ENCODE measurements at regions not wholly inside any gene's neighbourhood (a gene's known extent, or its start where the extent isn't known, plus 50 kb on each side); places are given as distances from the start of the nearest gene placed in this dataset.
"Not testable (repeated sequence)": the region's sequence is repeated elsewhere in the genome, so short reads cannot be mapped to it uniquely, and the experiment has no call there.

DNA sequence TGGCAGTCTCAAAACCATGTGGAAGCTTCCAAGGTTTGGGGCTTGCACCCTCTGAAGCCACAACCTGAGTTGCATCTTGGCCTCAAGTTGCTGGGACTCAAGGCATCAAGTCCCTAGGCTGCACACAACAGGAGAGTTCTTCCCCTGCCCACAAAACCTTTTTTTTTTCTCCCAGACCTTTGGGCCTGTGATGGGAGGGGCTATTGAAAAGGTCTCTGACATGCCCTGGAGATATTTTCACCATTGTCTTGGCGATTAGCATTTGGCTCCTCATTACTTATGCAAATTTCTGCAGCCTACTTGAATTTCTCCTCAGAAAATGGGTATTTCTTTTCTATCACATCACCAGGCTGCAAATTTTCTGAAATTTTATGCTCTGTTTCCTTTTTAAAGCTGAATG lies 349.5 kb upstream of the EDA2R start:
- H3K4me3 ChIP-seq (ENCODE audit: control insufficient read depth, low read depth, low read length), result no peak overlapping the region
- no peak for DNase-seq (ENCODE audit: low read depth)
- TF ChIP-seq, protein P1, sequence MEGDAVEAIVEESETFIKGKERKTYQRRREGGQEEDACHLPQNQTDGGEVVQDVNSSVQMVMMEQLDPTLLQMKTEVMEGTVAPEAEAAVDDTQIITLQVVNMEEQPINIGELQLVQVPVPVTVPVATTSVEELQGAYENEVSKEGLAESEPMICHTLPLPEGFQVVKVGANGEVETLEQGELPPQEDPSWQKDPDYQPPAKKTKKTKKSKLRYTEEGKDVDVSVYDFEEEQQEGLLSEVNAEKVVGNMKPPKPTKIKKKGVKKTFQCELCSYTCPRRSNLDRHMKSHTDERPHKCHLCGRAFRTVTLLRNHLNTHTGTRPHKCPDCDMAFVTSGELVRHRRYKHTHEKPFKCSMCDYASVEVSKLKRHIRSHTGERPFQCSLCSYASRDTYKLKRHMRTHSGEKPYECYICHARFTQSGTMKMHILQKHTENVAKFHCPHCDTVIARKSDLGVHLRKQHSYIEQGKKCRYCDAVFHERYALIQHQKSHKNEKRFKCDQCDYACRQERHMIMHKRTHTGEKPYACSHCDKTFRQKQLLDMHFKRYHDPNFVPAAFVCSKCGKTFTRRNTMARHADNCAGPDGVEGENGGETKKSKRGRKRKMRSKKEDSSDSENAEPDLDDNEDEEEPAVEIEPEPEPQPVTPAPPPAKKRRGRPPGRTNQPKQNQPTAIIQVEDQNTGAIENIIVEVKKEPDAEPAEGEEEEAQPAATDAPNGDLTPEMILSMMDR (conservative IDR thresholded peaks at IDR 0.05; ENCODE audit: control insufficient read depth, insufficient read depth, low read depth, low read length), result no peak

DNA sequence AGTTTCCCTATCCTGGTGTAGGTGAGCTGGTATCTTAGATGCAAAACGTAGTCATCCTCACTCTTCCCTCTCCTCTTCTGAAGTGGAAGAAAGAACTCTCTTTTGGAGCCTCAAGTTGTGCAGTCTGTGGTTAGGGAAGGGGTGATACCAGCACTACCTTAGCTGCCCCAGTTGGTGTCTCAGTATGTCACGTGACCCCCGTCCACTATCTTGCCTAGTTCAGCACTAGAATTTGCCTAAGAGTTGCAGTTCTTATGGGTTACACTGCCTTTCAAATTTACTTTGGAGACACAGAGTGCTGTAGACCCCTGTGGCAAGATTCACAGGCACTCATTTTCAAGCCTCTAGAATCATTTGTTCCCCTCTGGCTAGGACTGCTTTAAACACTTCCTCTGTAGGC lies 322.8 kb upstream of the EDA2R start:
- no peak overlapping the region for H3K4me3 ChIP-seq (ENCODE audit: control insufficient read depth, low read depth, low read length)
- DNase-seq (ENCODE audit: low read depth), result no peak
- TF ChIP-seq, protein P1 (conservative IDR thresholded peaks at IDR 0.05; ENCODE audit: control insufficient read depth, insufficient read depth, low read depth, low read length), result no peak

DNA sequence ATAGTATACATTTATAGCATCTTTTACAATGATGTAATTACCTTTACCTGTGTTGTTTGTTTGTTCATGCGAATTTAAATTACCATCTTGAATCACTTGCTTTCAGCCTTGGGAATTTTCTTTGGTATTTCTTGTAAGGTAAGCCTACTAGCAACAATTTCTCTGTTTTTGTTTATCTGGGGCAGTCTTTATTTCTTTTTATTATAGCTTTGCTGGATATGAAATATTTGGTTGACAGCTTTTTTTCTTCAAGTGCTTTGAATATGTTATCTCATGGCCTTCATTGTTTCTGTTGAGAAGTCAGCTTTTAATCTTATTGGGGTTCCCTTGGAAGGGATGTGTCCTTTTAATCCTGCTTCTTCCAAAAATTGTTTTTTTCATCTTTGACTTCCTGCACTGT lies 292.8 kb upstream of the EDA2R start:
- no peak overlapping the region for H3K4me3 ChIP-seq (ENCODE audit: control insufficient read depth, low read depth, low read length)
- no peak for DNase-seq (ENCODE audit: low read depth)
- TF ChIP-seq, protein P1 (conservative IDR thresholded peaks at IDR 0.05; ENCODE audit: control insufficient read depth, insufficient read depth, low read depth, low read length), result no peak

DNA sequence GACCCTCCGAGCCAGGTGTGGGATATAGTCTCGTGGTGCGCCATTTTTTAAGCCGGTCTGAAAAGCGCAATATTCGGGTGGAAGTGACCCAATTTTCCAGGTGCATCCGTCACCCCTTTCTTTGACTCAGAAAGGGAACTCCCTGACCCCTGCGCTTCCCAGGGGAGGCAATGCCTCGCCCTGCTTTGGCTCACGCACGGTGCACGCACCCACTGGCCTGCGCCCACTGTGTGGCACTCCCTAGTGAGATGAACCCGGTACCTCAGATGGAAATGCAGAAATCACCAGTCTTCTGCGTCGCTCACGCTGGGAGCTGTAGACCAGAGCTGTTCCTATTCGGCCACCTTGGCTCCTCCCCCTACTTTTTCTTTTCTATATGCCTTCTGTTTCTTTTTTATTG lies 291.6 kb upstream of the EDA2R start:
- DNase-seq (ENCODE audit: low read depth); H3K4me3 ChIP-seq (ENCODE audit: control insufficient read depth, low read depth, low read length): not testable (repeated sequence)

DNA sequence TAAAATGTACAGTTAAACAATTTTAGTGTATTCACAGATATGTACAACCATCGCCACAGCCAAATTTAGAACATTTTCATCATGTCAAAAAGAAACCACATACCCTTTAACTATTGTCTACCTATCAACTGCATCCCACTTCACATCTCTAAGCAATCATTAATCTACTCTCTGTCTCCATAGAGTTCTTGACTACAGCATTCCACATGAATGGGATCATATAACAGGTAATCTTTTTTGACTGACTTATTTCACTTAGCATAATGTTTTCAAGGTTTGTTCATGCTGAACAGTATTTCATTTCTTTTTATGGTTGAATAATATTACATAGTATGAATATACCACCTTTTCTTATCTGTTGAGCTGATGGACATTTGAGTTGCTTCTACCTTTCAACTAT lies 281.4 kb upstream of the EDA2R start:
- TF ChIP-seq, protein P1 (conservative IDR thresholded peaks at IDR 0.05; ENCODE audit: control insufficient read depth, insufficient read depth, low read depth, low read length), result no peak
- no peak for DNase-seq (ENCODE audit: low read depth)
- no peak overlapping the region for H3K4me3 ChIP-seq (ENCODE audit: control insufficient read depth, low read depth, low read length)

DNA sequence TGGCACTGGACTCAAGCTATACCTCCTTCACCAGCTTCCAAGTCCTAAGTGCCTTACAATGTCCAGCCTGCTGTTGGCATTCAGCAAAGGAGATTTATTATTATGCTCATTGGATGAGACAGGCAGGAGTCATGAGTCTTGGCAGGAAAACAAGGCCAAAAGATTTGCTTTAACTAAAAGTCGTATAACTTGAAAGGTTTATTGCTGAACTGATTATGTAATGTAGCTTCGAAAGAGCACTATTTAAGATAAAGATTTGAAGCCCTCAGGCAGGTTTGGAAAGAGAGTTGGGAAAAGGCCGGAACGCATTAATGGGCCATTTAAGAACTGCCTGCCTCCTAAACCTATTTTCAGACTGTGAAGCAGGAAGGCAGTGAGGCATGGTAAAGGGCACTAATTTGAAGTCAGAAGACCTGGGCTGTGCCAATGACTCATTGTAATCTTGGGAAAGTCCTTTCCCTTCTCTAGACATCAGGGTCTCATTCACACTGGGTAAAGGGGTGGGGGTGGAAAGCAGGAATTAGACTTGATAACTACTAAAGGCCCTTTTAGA lies 280.5 kb upstream of the EDA2R start:
- DNase-seq (ENCODE audit: low read depth), result no peak
- TF ChIP-seq, protein P1 (conservative IDR thresholded peaks at IDR 0.05; ENCODE audit: control insufficient read depth, insufficient read depth, low read depth, low read length), result no peak
- H3K4me3 ChIP-seq (ENCODE audit: control insufficient read depth, low read depth, low read length), result no peak overlapping the region

DNA sequence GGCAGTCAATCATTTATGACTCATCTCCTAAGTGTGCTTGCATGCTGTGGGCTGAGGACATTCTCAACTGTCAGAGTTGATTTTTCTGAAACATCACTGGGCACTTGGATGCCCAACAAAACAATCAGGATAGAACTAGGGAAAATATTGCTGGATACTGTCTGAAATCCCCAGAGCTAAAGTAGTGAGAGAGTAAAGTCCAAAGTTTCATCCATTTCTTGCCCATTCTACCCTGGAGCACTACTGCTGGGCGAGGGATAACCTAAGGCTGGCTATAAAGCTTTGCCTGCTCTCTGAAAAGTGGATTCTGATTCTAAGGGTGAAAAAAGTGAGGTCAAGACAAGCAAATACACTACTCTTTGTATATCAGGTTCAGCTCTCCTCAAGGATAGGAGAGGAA lies 279.6 kb upstream of the EDA2R start:
- TF ChIP-seq, protein P1 (conservative IDR thresholded peaks at IDR 0.05; ENCODE audit: control insufficient read depth, insufficient read depth, low read depth, low read length), result no peak
- no peak overlapping the region for H3K4me3 ChIP-seq (ENCODE audit: control insufficient read depth, low read depth, low read length)
- no peak for DNase-seq (ENCODE audit: low read depth)
